GM06990 (cell line): ENCODE measurements at regions not wholly inside any gene's neighbourhood (a gene's known extent, or its start where the extent isn't known, plus 50 kb on each side); places are given as distances from the start of the nearest gene placed in this dataset.

Experiments
- DNase-seq: peaks from one replicate; pipeline ENCODE4 v3.0.0-alpha.2; 2011; ENCODE audit not compliant: insufficient read length; ENCODE audit errors: extremely low read depth
- H3K27me3 ChIP-seq: replicated peaks from 2 replicates; pipeline ENCODE4 v1.6.0; 2011; ENCODE audit warnings: low read length; ENCODE audit not compliant: control insufficient read depth, insufficient read depth
- H3K36me3 ChIP-seq: 2 replicates; pipeline ENCODE4 v1.5.1; 2011; ENCODE audit warnings: low read length; ENCODE audit not compliant: control insufficient read depth, insufficient read depth
- H3K4me3 ChIP-seq: replicated peaks from 2 replicates; pipeline ENCODE4 v1.5.1; 2011; ENCODE audit warnings: low read depth, mild to moderate bottlenecking, control low read depth, low read length
- TF ChIP-seq, protein P1 (sequence below): IDR thresholded peaks from 2 replicates; pipeline ENCODE4 v1.5.1; 2011; ENCODE audit warnings: low read length, control low read depth, mild to moderate bottlenecking, inconsistent platforms; ENCODE audit not compliant: insufficient read depth, poor library complexity, severe bottlenecking

- Histone ChIP-seq H3K36me3 (no peaks in the 10 kb centered on the region), H3K27me3 (no peaks in the 10 kb centered on the region), H3K4me3 (no peak overlapping the region)
- DNase-seq: no peak
- TF ChIP-seq, protein P1, sequence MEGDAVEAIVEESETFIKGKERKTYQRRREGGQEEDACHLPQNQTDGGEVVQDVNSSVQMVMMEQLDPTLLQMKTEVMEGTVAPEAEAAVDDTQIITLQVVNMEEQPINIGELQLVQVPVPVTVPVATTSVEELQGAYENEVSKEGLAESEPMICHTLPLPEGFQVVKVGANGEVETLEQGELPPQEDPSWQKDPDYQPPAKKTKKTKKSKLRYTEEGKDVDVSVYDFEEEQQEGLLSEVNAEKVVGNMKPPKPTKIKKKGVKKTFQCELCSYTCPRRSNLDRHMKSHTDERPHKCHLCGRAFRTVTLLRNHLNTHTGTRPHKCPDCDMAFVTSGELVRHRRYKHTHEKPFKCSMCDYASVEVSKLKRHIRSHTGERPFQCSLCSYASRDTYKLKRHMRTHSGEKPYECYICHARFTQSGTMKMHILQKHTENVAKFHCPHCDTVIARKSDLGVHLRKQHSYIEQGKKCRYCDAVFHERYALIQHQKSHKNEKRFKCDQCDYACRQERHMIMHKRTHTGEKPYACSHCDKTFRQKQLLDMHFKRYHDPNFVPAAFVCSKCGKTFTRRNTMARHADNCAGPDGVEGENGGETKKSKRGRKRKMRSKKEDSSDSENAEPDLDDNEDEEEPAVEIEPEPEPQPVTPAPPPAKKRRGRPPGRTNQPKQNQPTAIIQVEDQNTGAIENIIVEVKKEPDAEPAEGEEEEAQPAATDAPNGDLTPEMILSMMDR: no peak
These were observed 75.8 kb upstream of the CCDC91 start for GRCh38 chr12:28114488-28114887.

DNA sequence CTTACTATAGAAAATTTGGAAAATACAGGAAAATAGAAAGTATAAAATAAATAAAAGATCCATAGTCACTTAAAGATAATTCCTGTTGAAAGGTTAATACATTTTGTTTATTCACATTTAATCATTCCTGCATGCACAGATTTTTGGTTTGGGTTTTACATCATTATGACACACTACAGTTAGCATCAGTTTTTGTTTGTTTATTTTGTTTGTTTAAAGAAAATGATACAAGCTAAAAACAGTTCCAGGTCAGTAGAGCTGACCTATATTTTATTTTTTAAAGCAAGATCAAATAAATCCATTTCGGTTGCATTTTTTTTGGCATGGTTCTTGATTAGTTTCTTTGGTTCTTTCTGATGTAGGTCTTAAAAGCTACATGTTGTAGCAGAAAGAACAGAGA lies 68.8 kb upstream of the CCDC91 start:
- DNase-seq: no peak
- H3K4me3 ChIP-seq: no peak overlapping the region
- no peaks in the 10 kb centered on the region for H3K36me3 ChIP-seq
- H3K27me3 ChIP-seq: no peaks in the 10 kb centered on the region
- TF ChIP-seq, protein P1: no peak

- H3K27me3 ChIP-seq: no peaks in the 10 kb centered on the region
- DNase-seq: no peak
- H3K4me3 ChIP-seq: no peak overlapping the region
These were observed 68.2 kb upstream of the CCDC91 start for GRCh38 chr12:28121899-28122655.

DNA sequence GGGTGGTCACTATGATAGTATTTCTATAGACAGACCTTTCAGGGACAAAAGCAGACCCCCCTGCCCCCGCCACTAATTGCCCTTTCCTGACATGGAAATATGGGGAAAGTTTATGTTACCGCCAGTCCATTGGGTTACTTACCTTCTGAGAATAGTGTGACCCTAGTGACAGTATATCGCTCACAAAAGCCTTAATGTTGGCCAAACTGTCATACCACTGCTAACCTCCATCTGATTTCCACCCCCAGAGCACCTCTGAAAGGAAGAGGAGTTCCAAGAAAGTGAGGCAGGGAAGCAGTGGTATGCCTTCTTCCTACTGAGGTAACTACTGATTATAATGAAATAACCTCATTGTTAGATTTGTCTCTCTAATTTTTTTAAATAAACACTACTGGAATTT lies 67.5 kb upstream of the CCDC91 start:
- Histone ChIP-seq H3K36me3 (no peaks in the 10 kb centered on the region), H3K4me3 (no peak overlapping the region), H3K27me3 (no peaks in the 10 kb centered on the region)
- no peak for DNase-seq
- TF ChIP-seq, protein P1: no peak

More at GRCh38 chr12:28121899-28122655, 68.2 kb upstream of the CCDC91 start:
- TF ChIP-seq, protein P1: no peak
- H3K36me3 ChIP-seq: no peaks in the 10 kb centered on the region

DNA sequence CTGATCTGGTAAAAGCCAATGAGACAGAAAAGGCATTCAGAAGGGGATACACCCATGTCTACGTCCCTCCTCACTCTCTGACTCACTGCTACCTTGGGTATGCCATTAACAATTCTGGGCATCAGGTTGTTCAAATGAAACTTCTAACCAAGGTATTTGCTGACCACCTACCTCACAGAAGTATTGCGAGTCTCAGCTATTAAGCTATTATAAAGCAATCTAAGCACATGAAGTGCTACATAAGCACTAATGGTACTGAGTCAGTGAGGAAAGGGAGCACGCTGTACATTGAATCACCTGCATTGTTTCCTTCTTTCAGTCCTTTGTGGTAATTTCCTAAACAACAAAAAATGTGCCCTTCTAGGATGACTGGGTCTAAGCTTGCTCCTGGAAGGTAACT lies 62.8 kb upstream of the CCDC91 start:
- H3K36me3 ChIP-seq: no peaks in the 10 kb centered on the region
- H3K4me3 ChIP-seq: no peak overlapping the region
- TF ChIP-seq, protein P1: no peak
- no peak for DNase-seq
- H3K27me3 ChIP-seq: no peaks in the 10 kb centered on the region
